Heart right ventricle (tissue), 16 donors: ENCODE measurements at regions not wholly inside any gene's neighbourhood (a gene's known extent, or its start where the extent isn't known, plus 50 kb on each side); places are given as distances from the start of the nearest gene placed in this dataset.
A peak's percentile ranks its signal among the peaks of the same experiment; 100 is the strongest.

Experiments used
- ATAC-seq, 8 donors: fragments of 200-7000 bp; cut with Tn5 transposase; one replicate each; pipeline ENCODE4 v1.9.1; 2020; ENCODE audit warnings: mild to moderate bottlenecking in 8 of 8, moderate library complexity in 8 of 8, moderate number of reproducible peaks in 1 of 8
- DNase-seq, 2 donors: peaks; one replicate each; pipeline ENCODE4 v3.0.0-alpha.2; 2020
- H3K27ac ChIP-seq, 10 donors: fragments of 200-600 bp; sonication (generic) in 2 of 10; one replicate each; pipeline versions ENCODE4 v1.5.0 to v1.8.0; 2020 to 2022; ENCODE audit warnings: mild to moderate bottlenecking in 3 of 10
- H3K27me3 ChIP-seq, 7 donors: fragments of 200-600 bp; one replicate each; pipeline ENCODE4 v1.8.0; 2021 to 2022; ENCODE audit warnings: mild to moderate bottlenecking in 2 of 7
- H3K36me3 ChIP-seq, 9 donors: fragments of 200-600 bp; sonication (generic) in 1 of 9; one replicate each; pipeline versions ENCODE4 v1.5.0 to v1.8.0; 2020 to 2022; ENCODE audit warnings: mild to moderate bottlenecking in 2 of 9
- H3K4me1 ChIP-seq, 9 donors: fragments of 200-600 bp; sonication (generic) in 1 of 9; one replicate each; pipeline versions ENCODE4 v1.5.0 to v1.8.0; 2020 to 2022; ENCODE audit warnings: mild to moderate bottlenecking in 4 of 9
- H3K4me3 ChIP-seq, 10 donors: fragments of 200-600 bp; sonication (generic) in 2 of 10; one replicate each; pipeline versions ENCODE4 v1.5.0 to v1.8.0; 2020 to 2022; ENCODE audit warnings: mild to moderate bottlenecking in 7 of 10, moderate library complexity in 2 of 10
- H3K9me3 ChIP-seq, 11 donors: fragments of 200-600 bp in 10 of 11; sonication (generic) in 2 of 11; one replicate each; pipeline versions ENCODE4 v1.5.0 to v1.8.0; 2013 to 2022; ENCODE audit warnings: mild to moderate bottlenecking in 2 of 11, control low read depth in 1 of 11, moderate library complexity in 1 of 11
- WGBS, 2 donors: extraction: QIAGEN DNeasy Blood & Tissue Kit; methylation state at CpG; one replicate each; pipeline ENCODE4 v1.1.7; 2013; ENCODE audit warnings: inconsistent platforms in 1 of 2; 5-methylcytosine and 5-hydroxymethylcytosine counted together
- intact Hi-C, 10 donors: fragments of 100-400 bp; cut with DNase I; formaldehyde crosslinking; loops; one replicate each; pipeline versions ENCODE4 v1.11.1 to v1.14.2; 2022
- TF ChIP-seq, protein P1 (sequence below), 9 donors: fragments of 200-600 bp; sonication (generic) in 2 of 9; IDR thresholded peaks; one replicate each; pipeline versions ENCODE4 v1.5.0 to v1.8.0; 2021 to 2022; ENCODE audit warnings: antibody characterized with exemption in 9 of 9, mild to moderate bottlenecking in 5 of 9, moderate library complexity in 1 of 9
- donor health status: Arrhythmogenic right ventricular cardiomyopathy.
- donor health status: ischemic (EF 13 %, LVEDD 7.1; RV severe dilation, severe dysfunction).
- donor health status: healthy with polysubstance abuse.
- donor health status: DM: no; HTN: yes; CAD: no.
- donor health status: DM: no; HTN: no; CAD: no.
- donor health status: ischemic (EF 25% LVEDD 6.9; RV normal size, moderate dysfunction).
- donor health status: ischemic (EF 25% LVEDD 5.7; RV mildly dilated, moderate dysfunction).
- donor health status: healthy.
- donor health status: DM: yes; HTN: yes; CAD: no.
- donor health status: Ischemic cardiomyopathy.
- donor health status: ischemic (EF 35%, LVEDD 5.7; RV mildly dilated, moderate dysfunction).
- donor health status: nonischemic (EF 11% LVEDD 7.7; RV severe dilation, severe dysfunction).
- donor health status: DM: yes; HTN: yes; CAD: no.
- donor health status: PGD.
- donor health status: ischemic (EF 29% LVEDD 5.4; RV normal size, mild dysfunction).
- donor health status: nonischemic (EF 23%, LVEDD 6.1; RV moderate dilation, normal function).

DNA sequence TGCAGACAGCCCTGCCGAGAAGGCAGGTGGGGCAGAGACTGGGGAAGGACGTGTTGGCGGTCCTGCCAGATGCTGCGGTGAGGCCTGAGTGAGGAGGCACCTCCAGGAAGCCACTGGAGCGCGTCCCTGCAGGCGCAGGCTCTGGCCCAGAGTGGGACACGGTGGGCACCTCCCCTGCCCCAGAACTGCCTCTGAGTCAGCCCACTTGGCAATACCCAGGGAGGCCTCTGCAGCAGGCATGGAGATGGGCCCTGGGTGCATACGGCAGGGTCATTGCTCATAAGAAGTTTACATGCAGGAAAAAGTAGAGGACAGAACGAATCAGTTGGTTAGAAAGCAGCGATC, 195.9 kb downstream of the TFCP2L1 start:
- H3K9me3 ChIP-seq = no peaks in the 10 kb centered on the region
- peaks cover 0 to 14% (median 6%) of the 10 kb centered on the region in 7 donors for H3K27me3 ChIP-seq
- ATAC-seq = peak in 1 of 8 donors; percentile 21
- H3K36me3 ChIP-seq = no peaks in the 10 kb centered on the region
- no peak overlapping the region for H3K4me3 ChIP-seq
- intact Hi-C loops = loop anchor here in 1 of 10 donors (10.0 kb wide), 1 partner anchor 744 kb away; the partner anchor contains the start of gene INHBB
- TF ChIP-seq, protein P1, sequence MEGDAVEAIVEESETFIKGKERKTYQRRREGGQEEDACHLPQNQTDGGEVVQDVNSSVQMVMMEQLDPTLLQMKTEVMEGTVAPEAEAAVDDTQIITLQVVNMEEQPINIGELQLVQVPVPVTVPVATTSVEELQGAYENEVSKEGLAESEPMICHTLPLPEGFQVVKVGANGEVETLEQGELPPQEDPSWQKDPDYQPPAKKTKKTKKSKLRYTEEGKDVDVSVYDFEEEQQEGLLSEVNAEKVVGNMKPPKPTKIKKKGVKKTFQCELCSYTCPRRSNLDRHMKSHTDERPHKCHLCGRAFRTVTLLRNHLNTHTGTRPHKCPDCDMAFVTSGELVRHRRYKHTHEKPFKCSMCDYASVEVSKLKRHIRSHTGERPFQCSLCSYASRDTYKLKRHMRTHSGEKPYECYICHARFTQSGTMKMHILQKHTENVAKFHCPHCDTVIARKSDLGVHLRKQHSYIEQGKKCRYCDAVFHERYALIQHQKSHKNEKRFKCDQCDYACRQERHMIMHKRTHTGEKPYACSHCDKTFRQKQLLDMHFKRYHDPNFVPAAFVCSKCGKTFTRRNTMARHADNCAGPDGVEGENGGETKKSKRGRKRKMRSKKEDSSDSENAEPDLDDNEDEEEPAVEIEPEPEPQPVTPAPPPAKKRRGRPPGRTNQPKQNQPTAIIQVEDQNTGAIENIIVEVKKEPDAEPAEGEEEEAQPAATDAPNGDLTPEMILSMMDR (IDR thresholded peaks at IDR 0.05) = no peak
- WGBS, 2 donors = 69 to 76% methylated on average over 11 of the region's 11 CpGs
- peaks cover 0 to 12% (median 4%) of the 10 kb centered on the region in 9 donors for H3K4me1 ChIP-seq
- no peak for DNase-seq
- H3K27ac ChIP-seq = no peak overlapping the region

DNA sequence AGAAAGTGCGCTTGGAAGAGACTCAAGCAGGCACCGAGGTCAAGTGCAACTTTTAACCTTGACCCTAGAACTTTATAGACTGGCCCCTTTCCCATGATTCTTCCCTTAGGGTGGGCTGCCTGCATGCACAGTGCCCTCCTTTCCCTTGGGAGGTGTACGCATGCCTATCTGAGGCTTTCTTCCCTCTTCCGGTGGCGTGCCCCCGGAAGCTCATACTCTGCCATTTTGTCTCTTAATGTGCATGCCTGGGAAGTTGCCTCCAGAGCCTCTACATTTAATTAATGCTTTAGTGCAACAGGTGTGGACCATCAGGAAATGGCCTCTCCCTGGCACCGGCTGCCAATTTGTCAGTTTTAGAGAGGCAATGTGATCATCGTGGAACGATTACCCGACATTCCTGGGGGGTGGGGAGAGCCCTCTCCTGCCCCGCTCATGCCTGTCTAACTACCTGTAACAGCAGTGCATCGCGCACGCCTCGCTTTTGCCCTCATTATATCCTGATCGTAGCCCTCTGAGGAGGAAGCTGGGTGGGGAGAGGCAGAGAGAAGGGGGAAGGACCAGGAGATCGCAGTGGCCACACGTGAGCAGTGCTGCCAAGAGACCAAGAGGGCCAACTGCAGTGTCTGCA, 194.8 kb downstream of the TFCP2L1 start:
- H3K4me3 ChIP-seq = no peak overlapping the region
- H3K9me3 ChIP-seq = no peaks in the 10 kb centered on the region
- no peak for DNase-seq
- ATAC-seq = no peak
- peaks cover 0 to 12% (median 4%) of the 10 kb centered on the region in 9 donors for H3K4me1 ChIP-seq
- intact Hi-C loops = loop anchor here in 3 of 10 donors (10.0 kb wide), 2 partner anchors 235 to 265 kb away; no protein-coding TSS in a partner anchor
- no peaks in the 10 kb centered on the region for H3K36me3 ChIP-seq
- TF ChIP-seq, protein P1 (IDR thresholded peaks at IDR 0.05) = no peak
- peaks cover 0 to 5% (median 0%) of the 10 kb centered on the region in 7 donors for H3K27me3 ChIP-seq
- H3K27ac ChIP-seq = no peak overlapping the region
- WGBS, 2 donors = 84 to 86% methylated on average over 18 of the region's 18 CpGs

DNA sequence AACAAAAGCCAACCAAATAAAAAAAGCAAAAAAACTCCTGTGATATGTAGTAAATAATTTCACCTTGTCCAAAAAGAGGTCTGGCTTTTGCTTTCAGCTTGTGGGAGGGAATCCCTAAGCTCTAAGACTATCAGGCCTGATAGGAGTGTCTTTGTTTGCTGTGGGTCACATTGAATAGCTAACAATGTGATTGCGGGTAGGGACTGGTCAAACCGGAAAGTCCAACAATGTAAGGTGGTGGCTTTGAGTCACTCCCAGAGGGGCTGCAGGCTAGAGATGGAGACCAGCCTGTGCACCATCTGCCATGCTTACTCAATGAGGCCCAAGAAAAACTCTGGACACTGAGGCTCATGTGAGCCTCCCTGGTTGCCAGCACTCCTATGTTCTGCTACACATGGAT, 192.9 kb downstream of the TFCP2L1 start:
- no peak overlapping the region for H3K4me3 ChIP-seq
- WGBS, 2 donors = 71 to 92% methylated on average over 2 of the region's 2 CpGs
- intact Hi-C loops = loop anchor here in 4 of 10 donors (2.0 to 10.0 kb wide), 3 partner anchors 233 to 265 kb away; no protein-coding TSS in a partner anchor
- peaks cover 0 to 13% (median 0%) of the 10 kb centered on the region in 7 donors for H3K27me3 ChIP-seq
- TF ChIP-seq, protein P1 (IDR thresholded peaks at IDR 0.05) = no peak
- ATAC-seq (no peak), DNase-seq (no peak)
- no peaks in the 10 kb centered on the region for H3K36me3 ChIP-seq
- H3K27ac ChIP-seq = no peak overlapping the region
- peaks cover 0 to 12% (median 4%) of the 10 kb centered on the region in 9 donors for H3K4me1 ChIP-seq
- H3K9me3 ChIP-seq = no peaks in the 10 kb centered on the region

DNA sequence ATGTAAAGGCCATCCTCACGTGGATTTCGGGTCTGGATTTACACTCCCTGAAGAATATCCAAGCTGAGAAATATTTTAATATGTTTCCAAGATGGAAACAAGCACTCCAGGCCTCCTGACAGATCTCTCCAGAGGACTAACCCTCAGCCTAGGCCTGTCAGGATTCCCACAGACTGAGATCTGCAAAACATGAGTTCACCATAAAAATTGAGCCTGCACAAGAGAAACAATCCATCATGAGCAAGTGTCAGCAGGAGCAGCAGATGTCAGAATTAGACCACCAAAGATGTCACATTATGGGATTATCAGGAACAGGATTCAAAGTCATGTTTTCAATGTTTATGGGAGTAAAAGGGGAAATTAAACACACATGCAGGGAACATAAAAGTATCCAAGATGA, 191.3 kb downstream of the TFCP2L1 start:
- ATAC-seq (peak in 3 of 8 donors; percentile 17 to 29 (median 20)), DNase-seq (no peak)
- Histone ChIP-seq H3K9me3 (no peaks in the 10 kb centered on the region), H3K36me3 (no peaks in the 10 kb centered on the region), H3K27ac (no peak overlapping the region), H3K4me1 (peaks cover 0 to 10% (median 4%) of the 10 kb centered on the region in 9 donors), H3K27me3 (peaks cover 0 to 13% (median 0%) of the 10 kb centered on the region in 7 donors), H3K4me3 (no peak overlapping the region)
- TF ChIP-seq, protein P1 (IDR thresholded peaks at IDR 0.05) = no peak
- 41 to 56% methylated on average over 2 of the region's 2 CpGs for WGBS, 2 donors
- intact Hi-C loops = loop anchor here in 4 of 10 donors (2.0 to 10.0 kb wide), 3 partner anchors 231 to 263 kb away; no protein-coding TSS in a partner anchor
